Chondrocyte (in vitro differentiated cells): ENCODE measurements at regions not wholly inside any gene's neighbourhood (a gene's known extent, or its start where the extent isn't known, plus 50 kb on each side); places are given as distances from the start of the nearest gene placed in this dataset.

ENCODE experiments used
- DNase-seq: peaks from one replicate; pipeline ENCODE4 v3.0.0; 2021; ENCODE audit warnings: mixed read lengths, low spot score
- H3K27ac Mint-ChIP-seq: one replicate; pipeline ENCODE4 v1.8.0; 2021; ENCODE audit warnings: mild to moderate bottlenecking, moderate library complexity, mixed read lengths; ENCODE audit not compliant: unreplicated experiment
- H3K27me3 Mint-ChIP-seq: 2 replicates; pipeline ENCODE4 v1.8.0; 2021; ENCODE audit warnings: low read depth, mixed read lengths
- H3K36me3 Mint-ChIP-seq: 2 replicates; pipeline ENCODE4 v1.8.0; 2021; ENCODE audit warnings: low read depth, mixed read lengths
- H3K4me1 Mint-ChIP-seq: 2 replicates; pipeline ENCODE4 v1.8.0; 2021; ENCODE audit warnings: low read depth, mild to moderate bottlenecking, mixed read lengths
- H3K4me3 Mint-ChIP-seq: one replicate; pipeline ENCODE4 v1.8.0; 2021; ENCODE audit warnings: mild to moderate bottlenecking, moderate library complexity, mixed read lengths; ENCODE audit not compliant: unreplicated experiment
- H3K9me3 Mint-ChIP-seq: 2 replicates; pipeline ENCODE4 v1.8.0; 2021; ENCODE audit warnings: low read depth, mixed read lengths
- TF ChIP-seq, protein P1 (sequence below): fragments of 200-600 bp; sonication (generic); IDR thresholded peaks from 2 replicates; pipeline ENCODE4 v1.5.0; 2021; ENCODE audit warnings: antibody characterized with exemption, mild to moderate bottlenecking, moderate library complexity

- no peak overlapping the region for H3K4me3 Mint-ChIP-seq
- TF ChIP-seq, protein P1, sequence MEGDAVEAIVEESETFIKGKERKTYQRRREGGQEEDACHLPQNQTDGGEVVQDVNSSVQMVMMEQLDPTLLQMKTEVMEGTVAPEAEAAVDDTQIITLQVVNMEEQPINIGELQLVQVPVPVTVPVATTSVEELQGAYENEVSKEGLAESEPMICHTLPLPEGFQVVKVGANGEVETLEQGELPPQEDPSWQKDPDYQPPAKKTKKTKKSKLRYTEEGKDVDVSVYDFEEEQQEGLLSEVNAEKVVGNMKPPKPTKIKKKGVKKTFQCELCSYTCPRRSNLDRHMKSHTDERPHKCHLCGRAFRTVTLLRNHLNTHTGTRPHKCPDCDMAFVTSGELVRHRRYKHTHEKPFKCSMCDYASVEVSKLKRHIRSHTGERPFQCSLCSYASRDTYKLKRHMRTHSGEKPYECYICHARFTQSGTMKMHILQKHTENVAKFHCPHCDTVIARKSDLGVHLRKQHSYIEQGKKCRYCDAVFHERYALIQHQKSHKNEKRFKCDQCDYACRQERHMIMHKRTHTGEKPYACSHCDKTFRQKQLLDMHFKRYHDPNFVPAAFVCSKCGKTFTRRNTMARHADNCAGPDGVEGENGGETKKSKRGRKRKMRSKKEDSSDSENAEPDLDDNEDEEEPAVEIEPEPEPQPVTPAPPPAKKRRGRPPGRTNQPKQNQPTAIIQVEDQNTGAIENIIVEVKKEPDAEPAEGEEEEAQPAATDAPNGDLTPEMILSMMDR = no peak
Observed at GRCh38 chr11:47906066-47906465, 57.9 kb upstream of the NUP160 start.

GRCh38 chr11:47905358-47906059 lies 57.4 kb upstream of the NUP160 start:
- H3K27me3 Mint-ChIP-seq = no peaks in the 10 kb centered on the region
- H3K36me3 Mint-ChIP-seq = no peaks in the 10 kb centered on the region

More at GRCh38 chr11:47906066-47906465, 57.9 kb upstream of the NUP160 start:
- H3K27ac Mint-ChIP-seq = peak overlapping the region; percentile 65
- H3K9me3 Mint-ChIP-seq = no peaks in the 10 kb centered on the region
- H3K4me1 Mint-ChIP-seq = peaks cover 17% of the 10 kb centered on the region
- no peak for DNase-seq
- no peaks in the 10 kb centered on the region for H3K36me3 Mint-ChIP-seq
- H3K27me3 Mint-ChIP-seq = no peaks in the 10 kb centered on the region

GRCh38 chr11:47904808-47905207 lies 56.7 kb upstream of the NUP160 start:
- TF ChIP-seq, protein P1 = no peak
- H3K27me3 Mint-ChIP-seq = no peaks in the 10 kb centered on the region

More at GRCh38 chr11:47905358-47906059, 57.4 kb upstream of the NUP160 start:
- peak overlapping the region; percentile 65 for H3K27ac Mint-ChIP-seq
- H3K4me3 Mint-ChIP-seq = no peak overlapping the region
- H3K9me3 Mint-ChIP-seq = no peaks in the 10 kb centered on the region
- TF ChIP-seq, protein P1 = no peak
- peaks cover 17% of the 10 kb centered on the region for H3K4me1 Mint-ChIP-seq
- peak; percentile 78 for DNase-seq

DNA sequence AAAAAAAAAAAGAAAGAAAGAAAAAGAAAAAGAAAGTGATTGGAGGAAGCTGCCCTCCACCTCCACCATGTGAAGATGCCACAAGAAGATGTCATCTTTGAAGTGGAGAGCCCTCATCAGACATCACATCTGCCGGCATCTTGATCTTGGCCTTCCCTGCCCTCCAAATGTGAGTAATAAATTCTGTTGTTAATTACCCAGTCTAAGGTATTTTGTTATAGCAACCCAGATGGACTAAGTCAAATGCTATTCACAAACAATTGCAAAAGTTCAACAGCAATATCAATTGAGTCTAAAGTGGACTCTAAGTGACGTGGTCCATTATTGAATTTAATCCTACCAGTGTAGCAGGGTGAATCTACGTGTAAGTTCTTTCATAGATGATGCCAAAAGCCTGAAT lies 55.9 kb upstream of the NUP160 start:
- H3K9me3 Mint-ChIP-seq = no peaks in the 10 kb centered on the region
- H3K27ac Mint-ChIP-seq = no peak overlapping the region
- no peaks in the 10 kb centered on the region for H3K27me3 Mint-ChIP-seq
- peaks cover 17% of the 10 kb centered on the region for H3K4me1 Mint-ChIP-seq
- no peaks in the 10 kb centered on the region for H3K36me3 Mint-ChIP-seq
- no peak for DNase-seq
- TF ChIP-seq, protein P1 = no peak
- no peak overlapping the region for H3K4me3 Mint-ChIP-seq

More at GRCh38 chr11:47904808-47905207, 56.7 kb upstream of the NUP160 start:
- no peaks in the 10 kb centered on the region for H3K9me3 Mint-ChIP-seq
- no peak overlapping the region for H3K27ac Mint-ChIP-seq
- no peak for DNase-seq
- H3K36me3 Mint-ChIP-seq = no peaks in the 10 kb centered on the region
- no peak overlapping the region for H3K4me3 Mint-ChIP-seq
- H3K4me1 Mint-ChIP-seq = peaks cover 17% of the 10 kb centered on the region

- Mint-ChIP-seq H3K27ac (no peak overlapping the region), H3K36me3 (no peaks in the 10 kb centered on the region), H3K4me1 (no peaks in the 10 kb centered on the region), H3K4me3 (no peak overlapping the region), H3K27me3 (no peaks in the 10 kb centered on the region), H3K9me3 (peaks cover 2% of the 10 kb centered on the region)
- DNase-seq = no peak
- TF ChIP-seq, protein P1 = no peak
Observed at GRCh38 chr11:47899801-47900200, 51.7 kb upstream of the NUP160 start.
